ENCODE measurements at regions not wholly inside any gene's neighbourhood (a gene's known extent, or its start where the extent isn't known, plus 50 kb on each side); places are given as distances from the start of the nearest gene placed in this dataset.
A peak's percentile ranks its signal among the peaks of the same experiment; 100 is the strongest.

DNA sequence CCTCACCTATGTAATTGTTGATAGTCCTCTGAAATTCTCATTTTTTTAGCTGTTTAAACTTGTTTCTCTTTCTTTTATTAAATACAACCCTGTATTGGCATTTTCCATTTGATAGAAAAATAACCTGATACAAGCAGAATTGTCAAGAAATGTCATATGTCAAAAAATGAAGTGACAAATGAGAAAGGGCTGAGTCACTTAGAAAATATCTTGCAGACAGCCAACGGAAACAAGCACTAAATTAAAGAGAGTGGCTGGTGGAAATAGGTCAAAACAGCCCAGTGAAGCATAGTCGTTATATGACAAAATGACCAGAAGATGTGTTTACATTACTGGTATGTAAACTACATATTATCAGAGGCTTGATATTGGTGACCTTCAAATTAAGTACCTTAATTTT is 484.4 kb downstream of the PLA2G4A start:
- DNase-seq (ENCODE audit: low spot score) = no peak

DNA sequence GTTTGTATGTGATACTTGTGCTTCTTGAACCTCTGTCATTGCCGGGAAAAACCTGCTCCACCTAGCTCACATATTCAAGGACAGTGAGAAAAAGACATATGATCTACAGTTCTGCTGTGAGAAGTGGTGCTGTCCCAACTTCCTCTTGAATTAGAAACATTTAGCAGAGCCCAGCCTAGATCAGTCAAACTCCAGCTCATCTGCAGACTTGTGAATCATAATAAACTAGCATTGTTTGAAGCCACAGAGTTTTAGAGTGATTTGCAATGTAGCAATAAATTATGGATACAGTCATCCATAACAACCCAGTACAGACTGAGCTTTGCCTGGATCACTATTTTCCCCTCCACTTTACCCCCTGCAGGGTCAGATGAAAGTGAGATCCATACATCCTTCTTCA is 497.8 kb downstream of the PLA2G4A start:
- DNase-seq (ENCODE audit: low spot score) = no peak

DNA sequence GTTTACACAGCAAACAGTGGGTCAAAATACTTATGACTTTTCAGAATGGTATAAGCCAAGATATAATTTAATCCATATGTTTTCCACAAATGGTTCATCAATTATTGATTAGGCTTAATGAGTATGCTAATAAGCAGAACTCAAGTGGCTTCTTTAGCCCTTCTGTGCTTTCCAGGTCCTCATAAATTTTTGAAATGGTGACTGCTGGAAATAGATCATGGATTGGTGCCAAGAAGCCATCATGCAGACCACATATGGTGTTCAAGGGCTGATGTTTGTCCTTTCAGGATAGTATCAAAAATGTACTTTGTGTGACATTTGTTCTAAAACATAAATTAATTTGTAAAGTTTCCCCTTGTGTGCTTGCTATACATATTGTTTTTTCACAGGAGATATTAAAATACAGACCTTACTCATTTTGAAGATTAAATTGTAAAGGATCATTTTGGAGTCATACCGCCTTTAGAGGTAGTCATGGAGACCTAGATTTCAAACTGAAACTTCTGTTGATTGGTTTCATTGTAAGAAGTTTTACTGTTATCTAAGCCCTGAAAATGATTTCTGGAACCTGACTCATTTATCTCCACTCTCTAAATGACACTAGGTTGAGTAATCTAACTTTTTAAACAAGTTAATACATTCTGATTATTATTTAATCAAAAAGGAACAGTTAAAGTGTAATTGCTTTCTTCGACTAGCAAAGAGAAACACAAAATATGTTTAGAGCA is 507.9 kb downstream of the PLA2G4A start:
- DNase-seq (ENCODE audit: low spot score) = no peak

DNA sequence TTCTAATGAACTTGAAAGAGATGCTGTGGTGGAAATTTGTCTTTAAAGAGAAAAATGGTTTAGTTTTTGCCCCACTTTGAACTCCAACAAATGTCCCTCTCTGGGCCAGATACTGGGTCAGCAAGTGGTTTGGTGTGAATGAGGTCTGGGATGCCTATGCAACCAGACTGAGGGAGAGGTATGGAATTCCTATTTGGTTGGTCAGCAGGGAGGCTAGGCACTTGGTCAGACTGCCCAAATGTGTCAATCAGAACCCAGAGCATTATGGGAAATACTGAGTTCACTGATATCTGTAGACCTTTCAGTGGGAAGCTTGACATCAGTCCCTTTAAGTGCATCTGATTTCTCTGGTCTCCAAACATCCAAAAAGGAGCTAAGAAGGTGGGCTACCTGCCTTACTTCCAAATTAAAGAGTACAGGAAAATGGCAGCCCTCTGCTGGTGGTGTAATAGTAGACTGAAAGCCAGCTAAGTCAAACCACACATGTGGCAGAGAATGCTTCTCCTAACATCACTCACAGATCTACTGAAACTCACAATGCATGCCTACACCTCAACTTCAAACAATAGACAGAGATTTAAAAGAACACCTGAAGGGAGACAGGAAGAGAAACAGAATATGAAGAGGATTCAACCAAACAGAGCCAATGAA is 510.1 kb downstream of the PLA2G4A start:
- no peak for DNase-seq (ENCODE audit: low spot score)

DNA sequence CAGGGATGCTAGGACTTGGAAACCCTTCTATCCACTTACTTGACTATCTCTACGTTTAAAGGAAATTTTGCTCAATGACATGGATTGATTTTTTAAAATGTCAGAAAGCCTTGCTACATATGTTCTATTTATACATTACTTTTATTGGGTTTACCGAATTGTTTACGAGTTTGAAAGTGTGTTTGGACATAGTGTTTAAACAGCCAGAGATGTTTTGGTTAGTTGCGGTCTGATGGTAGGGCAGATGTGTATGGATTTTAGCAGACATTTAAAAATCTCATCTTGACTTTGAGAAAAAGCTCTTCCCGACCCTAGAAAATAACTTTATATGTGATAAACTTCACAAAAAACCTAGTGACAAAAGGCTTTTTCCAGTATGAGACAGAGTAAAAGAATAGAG is 513.7 kb downstream of the PLA2G4A start:
- no peak for DNase-seq (ENCODE audit: low spot score)

DNA sequence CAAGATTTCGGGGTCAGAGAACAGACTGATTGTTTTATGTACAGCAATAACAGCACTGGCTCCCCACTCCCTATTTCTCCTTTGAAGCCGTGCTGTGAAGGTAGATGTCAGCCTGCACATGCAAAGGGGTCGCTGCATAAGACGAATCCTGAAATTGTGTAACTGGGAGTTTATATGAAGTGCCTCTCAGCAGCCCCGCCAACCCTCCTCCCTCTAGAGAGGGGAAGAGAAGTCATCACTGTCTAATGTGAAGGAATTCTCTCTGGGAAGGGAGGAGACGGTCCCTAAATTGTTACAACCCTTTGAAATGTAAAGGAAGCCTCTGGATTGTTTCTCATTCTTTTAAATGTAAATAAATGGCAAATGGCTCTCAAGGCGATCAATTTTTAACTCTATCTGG is 545.3 kb downstream of the PLA2G4A start:
- DNase-seq (ENCODE audit: low spot score) = no peak

DNA sequence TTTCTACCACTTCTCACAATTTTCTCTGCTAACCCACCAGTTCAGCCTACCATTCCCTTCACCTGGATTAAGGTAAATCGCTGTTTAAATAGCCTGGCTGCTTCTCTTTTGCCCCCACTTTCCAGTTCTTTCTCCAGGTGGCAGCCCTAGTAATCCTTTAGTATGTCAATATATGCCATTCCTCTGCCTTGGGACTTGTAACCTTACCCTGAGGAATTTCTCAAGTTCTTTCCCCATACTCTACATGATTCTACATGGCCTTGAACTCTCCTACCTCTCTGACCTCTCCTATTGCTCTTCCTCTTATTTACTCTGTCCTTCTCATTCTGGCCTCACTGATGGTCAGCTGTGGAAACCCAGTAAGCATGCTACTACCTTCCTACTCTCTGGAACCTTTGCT is 546.0 kb downstream of the PLA2G4A start:
- DNase-seq (ENCODE audit: low spot score) = no peak

DNA sequence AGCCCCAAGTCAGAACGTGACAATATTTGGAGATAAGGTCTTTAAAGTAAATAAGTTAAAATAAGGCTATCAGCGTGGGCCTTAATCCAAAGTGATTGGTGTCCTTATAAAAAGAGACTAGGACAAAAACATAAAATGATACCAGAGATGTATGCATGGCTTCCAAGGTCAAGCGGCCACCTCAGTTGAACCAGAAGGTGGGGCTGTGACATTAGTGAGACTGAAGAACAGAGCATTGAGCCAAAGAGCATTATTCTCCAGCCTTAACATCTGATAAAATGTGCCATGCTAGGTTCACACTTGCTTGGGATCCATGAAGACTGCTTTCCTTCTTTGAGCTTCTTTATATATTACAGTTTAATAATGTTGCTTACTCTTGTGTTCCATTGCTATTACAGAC is 554.6 kb downstream of the PLA2G4A start:
- DNase-seq (ENCODE audit: low spot score) = peak; percentile 14

DNA sequence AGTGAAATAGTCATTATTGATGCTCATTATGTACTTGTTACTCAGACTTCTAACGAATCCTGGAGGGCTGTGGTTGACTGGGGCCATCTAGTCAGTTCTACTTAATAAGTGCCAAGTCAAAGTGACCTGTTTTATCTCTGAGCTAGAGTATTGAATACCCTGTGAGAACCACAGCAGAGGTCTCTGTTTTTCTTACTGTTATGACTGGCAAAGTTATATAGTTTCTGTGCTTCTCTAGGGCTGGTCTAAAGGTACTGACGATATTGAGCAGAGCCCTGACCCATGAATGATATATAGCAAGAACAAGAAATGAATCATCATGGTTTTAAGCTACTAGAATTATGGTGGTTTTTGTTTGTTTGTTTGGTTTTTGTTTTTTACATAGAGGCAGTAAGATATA is 555.8 kb downstream of the PLA2G4A start:
- no peak for DNase-seq (ENCODE audit: low spot score)

DNA sequence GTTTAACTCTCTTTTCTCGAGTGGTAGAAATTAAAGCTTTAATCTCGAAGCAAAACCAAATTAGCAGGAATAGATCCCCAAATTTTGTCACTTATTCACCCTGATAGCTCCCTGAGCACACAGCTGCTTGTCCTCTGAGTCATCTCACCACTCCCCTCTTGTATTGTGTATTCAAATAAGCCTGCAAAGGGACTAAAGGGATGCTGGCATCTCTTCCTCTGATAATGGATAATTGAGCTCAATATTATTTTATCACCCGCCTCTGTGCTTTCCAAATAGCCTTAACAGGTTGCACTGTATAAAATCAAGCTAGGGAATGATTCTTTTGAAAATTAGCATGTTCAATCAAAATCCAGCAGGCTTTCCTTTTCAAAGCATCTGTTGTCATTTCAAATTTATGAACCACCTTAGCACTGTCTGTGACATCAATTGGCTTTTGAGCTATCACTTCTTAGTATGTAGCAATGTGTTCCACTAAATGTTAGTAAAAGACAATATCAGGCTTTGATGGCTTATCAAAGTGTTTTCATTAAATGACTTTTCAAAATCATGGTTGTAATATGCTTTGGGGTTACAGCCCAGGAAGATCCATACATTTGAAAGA is 561.6 kb downstream of the PLA2G4A start:
- peak; percentile 20 for DNase-seq (ENCODE audit: low spot score)

DNA sequence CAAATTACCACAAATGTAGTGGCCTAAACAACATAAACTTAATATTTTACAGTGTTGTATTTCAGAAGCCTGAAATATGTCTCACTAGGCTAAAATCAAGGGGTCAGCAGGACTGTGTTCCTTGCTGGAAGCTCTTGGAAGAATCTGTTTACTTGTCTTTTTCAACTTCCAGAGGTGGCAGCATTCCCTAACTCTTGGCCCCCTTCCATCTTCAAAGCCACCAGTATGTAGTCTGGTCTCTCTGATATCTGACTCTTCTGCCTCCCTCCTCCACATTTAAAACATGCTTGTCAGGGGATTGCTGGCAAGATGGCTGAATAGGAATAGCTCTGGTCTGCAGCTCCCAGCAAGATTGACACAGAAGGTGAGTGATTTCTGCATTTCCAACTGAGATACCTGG is 567.5 kb downstream of the PLA2G4A start:
- no peak for DNase-seq (ENCODE audit: low spot score)

DNA sequence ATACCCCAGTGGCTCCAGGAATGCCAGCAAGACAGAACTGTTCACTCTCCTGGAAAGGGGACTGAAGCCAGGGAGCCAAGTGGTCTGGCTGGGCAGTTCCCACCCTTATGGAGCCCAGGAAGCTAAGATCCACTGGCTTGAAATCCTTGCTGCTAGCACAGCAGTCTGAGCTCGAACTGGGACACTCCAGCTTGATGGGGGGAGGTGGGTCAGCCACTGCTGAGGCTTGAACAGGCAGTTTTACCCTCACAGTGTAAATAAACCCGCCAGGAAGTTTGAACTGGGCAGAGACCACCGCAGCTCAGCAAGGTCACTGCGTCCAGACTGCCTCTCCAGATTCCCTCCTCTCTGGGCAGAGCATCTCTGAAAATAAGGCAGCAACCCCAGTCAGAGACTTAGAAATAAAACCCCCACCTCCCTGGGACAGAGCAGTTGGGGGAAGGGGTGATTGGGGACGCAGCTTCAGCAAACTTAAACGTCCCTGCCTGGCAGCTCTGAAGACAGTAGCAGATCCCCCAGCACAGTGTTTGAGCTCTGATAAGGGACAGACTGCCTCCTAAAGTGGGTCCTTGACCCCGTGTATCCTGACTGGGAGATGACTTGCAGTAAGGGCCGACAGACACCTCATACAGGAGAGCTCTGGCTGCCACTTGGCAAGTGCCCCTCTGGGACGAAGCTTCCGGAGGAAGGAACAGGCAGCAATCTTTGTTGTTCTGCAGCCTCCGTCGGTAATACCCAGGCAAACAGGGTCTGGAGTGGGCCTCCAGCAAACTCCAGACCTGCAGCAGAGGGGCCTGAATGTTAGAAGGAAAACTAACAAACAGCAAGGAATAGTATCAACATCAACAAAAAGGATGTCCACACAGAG is 568.4 kb downstream of the PLA2G4A start:
- no peak for DNase-seq (ENCODE audit: low spot score)

DNA sequence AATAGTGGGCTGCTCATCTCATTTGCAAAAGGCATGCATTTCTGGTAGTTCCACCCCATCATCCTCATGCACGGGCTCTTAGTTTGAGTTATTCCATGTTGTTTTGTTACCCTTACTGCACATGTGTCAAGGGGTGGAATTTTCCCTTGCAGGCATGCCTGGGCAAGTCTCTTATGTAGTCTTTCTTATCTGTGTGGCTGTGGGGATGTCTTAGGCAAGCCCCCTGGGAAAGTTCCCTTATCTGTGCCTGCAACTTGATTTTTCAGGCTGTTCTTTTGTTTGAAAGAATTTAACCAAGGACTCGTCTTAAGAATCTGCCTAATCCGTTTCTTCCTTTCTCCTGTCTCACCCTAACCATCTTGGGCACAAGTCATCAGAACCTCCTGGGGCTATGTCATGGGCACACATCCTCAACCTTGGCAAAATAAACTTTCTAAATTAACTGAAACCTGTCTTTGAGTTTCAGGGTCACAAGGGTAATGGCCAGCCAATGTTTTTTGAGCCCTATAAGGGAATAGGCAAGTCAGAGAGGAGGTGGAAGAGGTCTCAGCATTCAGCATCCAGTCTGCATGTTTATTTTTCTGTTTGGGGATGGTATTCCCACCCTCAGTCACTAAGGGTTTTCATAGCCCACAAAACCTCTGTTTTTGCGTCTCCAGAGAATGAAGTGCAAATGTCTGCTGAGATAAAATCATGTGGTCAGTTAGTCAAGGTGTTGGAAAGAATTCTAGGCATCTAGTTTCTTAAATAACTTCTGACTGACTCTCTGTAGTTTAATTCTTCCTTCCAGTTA is 579.7 kb downstream of the PLA2G4A start:
- no peak for DNase-seq (ENCODE audit: low spot score)

DNA sequence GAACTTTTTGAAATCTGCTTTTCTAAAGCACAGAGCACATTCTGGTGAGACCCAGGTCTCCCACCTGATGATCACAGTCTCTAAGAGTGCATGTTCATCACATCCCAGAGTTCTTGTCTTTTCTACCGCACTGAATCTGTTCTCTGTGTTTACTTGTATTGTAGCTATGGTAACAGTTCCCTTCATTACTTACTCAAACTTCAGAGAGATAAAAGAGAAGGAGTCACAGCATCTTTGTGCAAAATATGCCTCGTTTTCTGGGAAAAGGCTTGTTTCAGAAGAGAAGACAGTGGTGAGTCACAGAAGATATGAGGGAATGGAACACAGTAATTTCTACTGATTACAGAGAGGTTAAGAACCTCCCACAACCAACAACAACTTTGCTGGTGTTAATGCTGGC is 580.6 kb downstream of the PLA2G4A start:
- DNase-seq (ENCODE audit: low spot score) = no peak

DNA sequence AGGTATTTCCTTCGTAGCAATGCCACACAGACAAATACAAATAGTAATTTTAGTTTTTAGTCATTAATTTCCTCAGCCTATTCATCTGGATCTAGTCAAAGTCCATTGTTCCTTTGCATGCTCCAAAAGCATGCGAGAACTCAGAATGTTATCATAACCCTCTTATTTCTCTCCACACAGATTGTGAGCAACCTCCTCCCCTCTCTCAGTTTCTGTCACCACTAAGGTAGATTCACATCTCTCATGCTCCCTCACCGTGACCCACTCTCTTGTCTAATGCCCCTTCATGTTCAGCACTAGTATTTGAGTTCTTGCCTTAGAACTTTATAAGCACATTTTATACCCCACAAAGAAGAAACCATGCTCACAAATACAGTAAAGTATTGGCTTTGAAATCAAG is 582.4 kb downstream of the PLA2G4A start:
- no peak for DNase-seq (ENCODE audit: low spot score)

DNA sequence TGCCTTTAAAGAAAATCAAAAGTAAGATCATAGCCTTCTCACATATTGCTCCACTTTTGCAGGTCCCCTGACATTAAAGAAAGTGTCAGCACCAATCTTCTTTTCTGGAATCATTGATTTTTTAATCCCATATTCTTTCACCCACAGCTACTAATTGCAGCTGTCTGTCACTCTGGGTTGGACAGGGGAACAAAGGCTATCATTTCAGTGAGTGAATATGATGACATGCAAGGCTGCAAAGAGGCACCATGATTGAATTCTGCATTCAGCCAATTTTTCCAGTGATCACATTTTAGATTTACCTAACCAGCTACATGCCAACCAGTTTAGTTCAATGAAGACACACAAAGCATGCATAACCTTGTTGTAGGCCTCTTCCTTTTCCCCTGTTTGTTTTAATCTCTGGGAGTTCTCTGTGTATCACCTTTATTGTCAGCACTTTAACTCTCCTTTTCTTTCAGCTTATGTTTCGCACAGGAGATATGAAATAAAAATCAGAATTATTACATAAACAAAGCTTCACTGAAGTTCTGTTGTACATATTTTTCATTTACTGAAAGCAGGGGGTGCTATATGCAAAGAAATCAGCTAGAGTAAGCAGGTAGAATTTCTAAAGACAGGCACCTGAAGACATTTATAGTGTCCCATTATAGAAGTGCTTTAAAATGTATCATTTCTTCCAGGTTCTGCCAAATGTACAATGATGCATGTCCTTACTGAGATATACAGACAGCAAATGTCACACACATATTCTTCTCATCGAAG is 584.8 kb downstream of the PLA2G4A start:
- DNase-seq (ENCODE audit: low spot score) = peak; percentile 11

DNA sequence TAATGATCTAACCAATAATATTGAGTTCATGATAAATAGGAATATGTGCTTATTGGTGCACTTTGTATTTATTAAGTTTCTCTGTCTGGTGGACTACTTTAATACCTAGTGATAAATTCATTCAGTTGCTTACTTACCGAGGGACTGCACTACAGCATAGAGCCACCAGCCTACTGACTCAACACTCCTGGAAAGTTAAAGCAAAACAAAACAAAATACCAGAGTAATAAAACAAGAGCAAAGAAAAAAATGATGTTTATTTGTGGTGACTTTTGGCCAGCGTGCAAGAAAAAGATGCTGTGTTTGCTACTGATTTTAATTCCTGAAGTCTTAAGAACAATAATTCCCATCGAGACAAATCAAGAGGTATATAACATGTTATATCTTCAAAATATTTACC is 586.3 kb downstream of the PLA2G4A start:
- no peak for DNase-seq (ENCODE audit: low spot score)

DNA sequence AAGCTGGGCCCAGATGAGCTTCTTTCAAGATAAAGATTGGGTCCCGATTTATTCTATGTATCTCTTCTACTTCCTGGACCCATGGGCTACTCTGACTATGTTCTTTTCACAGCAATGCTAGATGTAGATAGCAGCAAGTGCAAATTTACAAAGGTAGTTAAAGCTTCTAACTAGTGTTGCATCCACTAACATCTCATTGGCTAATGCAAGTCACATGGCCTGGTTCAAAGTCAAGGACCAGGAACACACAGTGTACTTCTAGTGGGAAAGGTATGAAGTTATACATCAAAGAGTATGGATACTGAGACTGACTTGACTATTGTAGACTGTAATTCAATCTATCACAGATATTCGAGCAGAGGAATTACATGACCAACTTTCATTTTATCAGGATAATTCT is 588.8 kb downstream of the PLA2G4A start:
- no peak for DNase-seq (ENCODE audit: low spot score)

DNA sequence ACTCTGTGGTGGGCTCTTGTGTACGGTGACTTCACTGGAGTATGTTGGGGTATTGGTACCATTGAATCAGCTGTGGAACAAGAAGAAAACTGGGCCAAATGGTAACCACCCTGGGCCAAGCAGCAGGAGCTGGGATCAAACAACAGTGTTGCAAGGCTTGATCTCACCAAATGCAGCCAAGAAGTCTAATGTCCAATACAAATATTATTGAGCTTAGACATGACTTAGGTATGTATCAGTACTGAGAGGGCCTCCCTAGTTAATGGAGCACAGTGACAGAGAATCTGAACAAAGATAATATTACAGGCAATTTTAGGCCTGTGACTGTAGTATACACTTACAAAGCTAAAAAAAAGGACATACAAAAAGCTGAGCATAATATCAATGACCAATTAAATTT is 604.8 kb downstream of the PLA2G4A start:
- no peak for DNase-seq (ENCODE audit: low spot score)

DNA sequence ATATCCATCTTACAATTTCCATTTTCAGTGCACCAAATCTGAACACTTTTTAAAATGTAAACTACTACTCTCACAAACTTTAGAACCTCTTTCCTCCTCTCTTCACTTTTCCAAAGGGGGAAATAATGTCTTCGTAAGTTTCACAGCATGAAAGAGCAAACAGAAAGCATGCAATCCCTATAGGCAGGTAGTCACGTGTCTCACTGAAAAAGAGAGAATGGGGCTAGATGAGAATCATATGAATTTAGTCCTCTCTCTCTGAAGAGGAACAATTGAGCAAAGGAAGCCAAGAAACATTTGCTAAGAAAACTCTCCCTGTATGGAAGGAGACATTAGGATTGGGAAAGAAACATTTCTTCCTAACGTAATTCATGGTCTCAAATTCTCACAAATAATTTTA is 613.9 kb downstream of the PLA2G4A start:
- no peak for DNase-seq (ENCODE audit: low spot score)

DNA sequence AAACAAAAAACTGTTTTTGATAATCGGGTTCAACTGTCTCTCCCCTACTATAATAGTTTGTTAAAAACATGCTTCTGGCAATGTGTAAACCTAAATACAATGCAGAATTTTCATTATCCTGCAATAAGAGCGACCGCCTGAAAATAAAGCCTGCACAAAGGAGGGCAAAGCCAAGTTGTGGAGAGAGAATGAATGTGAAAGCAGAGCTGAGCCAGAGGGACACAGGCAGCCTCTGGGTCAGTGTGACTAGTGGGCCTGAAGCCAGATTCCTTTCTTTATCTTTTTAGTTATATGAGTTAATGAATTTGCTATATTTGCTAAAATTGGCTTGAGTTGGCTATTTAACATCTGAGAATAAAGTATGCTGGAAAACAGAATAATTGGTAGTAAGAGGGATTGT is 615.2 kb downstream of the PLA2G4A start:
- peak; percentile 8 for DNase-seq (ENCODE audit: low spot score)

Data from iPS-NIHi11 (cell line).